A172 (cell line): ENCODE measurements at regions not wholly inside any gene's neighbourhood (a gene's known extent, or its start where the extent isn't known, plus 50 kb on each side); places are given as distances from the start of the nearest gene placed in this dataset.
A peak's percentile ranks its signal among the peaks of the same experiment; 100 is the strongest.

Experiments
- DNase-seq: peaks from one replicate; pipeline ENCODE4 v3.0.0-alpha.2; 2015; ENCODE audit warnings: low spot score

GRCh38 chr13:107332188-107332587, 764.3 kb upstream of the ARGLU1 start:
- DNase-seq = no peak

DNA sequence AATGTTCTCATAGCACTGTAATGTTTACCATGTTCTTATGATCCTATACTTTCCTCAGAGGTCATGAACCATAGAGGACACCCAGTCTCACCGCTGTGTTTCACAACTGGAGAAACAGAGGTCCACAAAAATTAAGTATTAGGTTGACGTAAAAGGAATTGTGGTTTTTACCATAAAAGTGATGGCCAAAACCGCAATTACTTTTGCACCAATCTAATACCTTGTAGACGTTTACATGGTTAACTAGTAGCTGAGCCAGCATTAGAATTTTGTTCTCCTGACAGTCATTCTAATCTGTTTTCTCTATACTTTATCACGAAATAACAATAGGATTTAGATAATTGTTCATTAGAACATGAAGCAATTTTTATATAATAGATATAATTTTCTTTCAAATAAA, 763.4 kb upstream of the ARGLU1 start:
- DNase-seq = no peak

DNA sequence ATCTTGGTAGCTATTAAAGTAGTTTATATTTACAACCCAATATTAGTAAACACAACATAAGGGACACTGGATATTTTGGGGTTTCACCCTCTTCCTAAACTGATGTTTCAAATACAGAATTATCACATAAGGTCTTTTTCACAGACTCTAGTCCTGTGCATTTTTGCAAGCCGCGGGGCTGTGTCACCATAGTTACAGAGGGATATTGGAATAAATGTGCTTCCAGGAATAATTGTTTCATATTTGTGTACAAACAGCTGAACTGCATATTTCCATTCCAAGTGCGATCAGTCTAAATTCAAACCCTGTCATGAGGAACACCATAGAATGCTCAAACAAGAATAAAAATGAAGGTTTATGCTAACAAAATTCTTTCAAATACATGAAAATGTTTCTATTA, 762.5 kb upstream of the ARGLU1 start:
- DNase-seq = no peak

GRCh38 chr13:107329991-107330390, 762.1 kb upstream of the ARGLU1 start:
- no peak for DNase-seq

DNA sequence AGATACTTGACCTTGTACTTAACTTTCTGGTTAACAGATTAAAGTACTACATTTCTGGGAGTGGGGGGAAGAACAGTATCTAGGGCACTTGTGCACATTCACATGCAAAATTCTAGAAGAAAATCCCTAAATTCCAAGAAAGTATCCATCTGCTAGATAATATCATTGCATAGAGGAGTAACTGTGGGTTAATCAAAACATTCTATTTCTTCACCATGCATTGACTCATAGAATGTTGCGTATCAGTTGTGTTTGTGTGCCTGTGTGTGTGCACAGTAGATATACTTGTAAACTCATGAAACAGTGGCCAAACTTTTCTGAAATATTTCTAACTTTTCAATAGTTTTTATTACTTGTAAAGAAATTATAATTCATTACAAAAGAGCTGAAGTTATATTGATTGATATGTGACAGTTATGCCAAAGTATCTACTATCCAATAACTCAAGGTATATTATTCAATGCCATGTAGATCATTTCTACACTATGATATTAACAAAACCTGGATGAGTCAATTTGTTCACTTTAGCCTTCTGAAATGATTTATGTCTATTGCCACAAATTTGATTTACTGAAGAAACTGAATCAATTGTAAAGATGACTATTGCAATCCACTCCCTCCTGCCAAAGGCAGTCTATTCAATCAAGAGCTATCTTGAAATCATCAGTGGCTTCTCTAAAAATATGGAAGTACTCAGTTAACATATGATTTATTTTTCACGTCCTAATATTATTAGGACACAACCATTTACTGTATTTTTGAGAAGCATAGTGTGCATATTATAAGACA, 756.7 kb upstream of the ARGLU1 start:
- no peak for DNase-seq

DNA sequence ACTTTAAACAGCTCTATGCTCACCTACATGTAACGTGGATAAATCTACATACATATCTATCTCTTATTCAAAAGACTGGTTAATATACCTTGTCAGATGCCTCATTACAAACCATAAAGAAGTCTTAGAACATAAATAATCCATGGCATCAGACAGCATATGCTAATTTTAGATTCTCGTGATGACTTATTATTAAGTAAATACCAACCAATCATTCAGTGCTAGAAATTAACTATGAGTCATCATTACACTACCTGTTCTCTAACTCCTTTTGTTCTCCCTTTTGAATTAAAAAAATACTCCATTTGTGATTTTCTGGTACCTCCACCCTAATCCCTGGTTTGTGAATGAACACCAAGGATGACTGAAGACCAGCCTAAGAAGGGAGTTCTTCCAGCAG, 754.3 kb upstream of the ARGLU1 start:
- no peak for DNase-seq

GRCh38 chr13:107305178-107305577, 737.2 kb upstream of the ARGLU1 start:
- no peak for DNase-seq

GRCh38 chr13:107301724-107302374, 733.9 kb upstream of the ARGLU1 start:
- DNase-seq = no peak

DNA sequence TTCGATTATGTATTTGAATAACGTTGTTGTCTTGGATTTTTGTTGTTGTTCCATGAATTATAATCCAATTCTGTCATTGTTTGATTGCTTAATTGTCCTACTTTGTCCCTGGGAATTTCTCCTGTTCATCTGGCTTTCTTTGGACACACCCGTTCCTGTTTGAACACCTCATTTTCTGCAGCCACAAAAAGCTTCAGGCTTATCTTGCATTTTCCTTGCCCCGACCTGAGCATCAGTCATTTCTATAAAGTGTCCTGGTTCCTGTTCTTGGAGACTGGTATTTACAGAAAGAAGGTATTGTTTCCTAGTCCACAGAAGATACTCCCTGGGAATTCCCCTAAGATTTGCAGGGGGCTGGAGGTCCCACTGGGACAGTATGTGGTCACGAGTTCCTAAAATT, 731.8 kb upstream of the ARGLU1 start:
- DNase-seq = no peak

DNA sequence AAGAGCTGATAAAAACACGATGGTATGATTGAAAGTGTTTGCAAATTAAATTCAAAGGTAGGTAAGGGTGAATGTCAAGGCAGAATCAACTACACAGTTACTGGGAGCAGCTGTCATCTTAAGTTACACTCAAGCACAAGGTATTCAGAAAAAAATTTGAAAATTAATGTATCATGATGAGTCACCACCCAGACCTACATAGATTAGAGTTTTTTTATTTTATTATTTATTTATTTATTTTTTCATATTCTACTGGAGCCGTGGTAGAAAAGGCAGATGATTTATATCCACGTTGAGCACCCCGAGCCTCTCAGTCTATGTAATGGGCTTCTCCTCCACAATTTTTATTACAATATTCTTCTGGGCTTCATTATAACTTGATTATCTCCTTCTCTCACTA, 728.9 kb upstream of the ARGLU1 start:
- no peak for DNase-seq

DNA sequence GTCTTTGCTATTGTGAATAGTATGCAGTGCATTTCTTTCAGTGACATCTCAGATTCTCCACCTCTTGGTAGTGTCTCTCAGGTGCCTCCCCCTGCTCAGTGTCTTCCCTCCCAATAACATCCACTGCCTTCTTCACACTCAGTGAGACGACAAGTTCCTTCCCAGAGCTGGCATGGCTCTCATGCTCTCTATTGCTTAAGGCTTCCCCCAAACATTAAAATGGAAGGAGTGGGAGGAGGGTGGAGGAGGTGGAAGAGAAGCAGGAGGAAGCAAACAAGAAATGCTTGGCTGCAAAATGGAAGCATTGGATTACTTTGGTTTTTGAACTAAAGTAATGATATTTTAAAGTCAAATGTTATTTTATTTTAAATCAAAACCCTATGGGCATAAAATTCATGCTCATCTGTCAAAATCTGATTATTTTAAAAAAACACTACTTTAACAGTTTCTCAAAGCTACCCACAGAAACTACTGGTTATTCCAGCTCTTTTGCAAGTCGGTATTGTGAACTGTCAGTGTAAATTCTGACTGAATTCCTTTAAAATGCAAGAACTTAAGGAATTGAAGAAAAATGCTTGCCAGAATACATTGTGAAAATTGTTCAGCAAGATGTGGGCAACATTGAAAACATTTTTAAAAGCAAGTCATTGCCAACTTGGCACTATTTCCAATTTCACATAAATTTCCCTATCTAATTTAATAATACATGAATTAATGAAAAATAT, 727.6 kb upstream of the ARGLU1 start:
- no peak for DNase-seq

DNA sequence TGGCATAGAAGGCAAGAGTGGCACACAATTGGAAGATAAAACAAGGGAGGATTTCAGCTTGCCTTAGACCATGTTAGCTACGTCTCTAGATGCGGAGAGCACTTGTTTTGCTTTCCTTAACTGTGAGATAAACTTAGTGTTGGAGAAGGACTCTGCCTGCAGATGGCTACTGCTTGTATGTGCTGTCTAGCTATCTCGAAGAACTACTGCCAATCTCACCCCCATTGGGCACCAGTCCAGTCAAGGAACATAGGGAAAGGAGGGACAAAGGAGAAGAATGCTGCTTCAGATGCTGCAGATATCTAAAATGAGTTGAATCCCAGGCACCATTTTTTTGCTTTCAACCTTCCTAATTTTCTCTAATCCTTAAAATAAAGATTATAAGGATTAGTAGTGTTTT, 726.0 kb upstream of the ARGLU1 start:
- no peak for DNase-seq

DNA sequence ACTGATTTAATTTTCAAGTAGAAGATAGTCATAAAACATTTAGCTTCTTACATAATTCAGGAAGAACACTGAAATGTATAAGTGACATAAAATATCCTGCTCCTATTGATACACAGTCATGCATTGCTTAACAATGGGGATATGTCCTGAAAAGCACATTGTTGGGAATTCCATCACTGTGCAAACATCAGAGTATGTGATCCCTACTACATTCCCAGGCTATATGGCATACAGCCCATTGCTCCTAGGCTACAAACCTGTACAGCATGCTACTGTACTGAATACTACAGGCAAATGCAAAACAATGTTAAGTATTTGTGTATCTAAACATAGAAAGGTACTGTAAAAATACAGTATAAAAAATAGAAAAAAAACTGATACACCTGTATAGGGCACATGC, 723.9 kb upstream of the ARGLU1 start:
- no peak for DNase-seq

- no peak for DNase-seq
Measured at GRCh38 chr13:107289540-107289939, 721.6 kb upstream of the ARGLU1 start.

GRCh38 chr13:107284173-107284572, 716.2 kb upstream of the ARGLU1 start:
- peak; percentile 10 for DNase-seq

DNA sequence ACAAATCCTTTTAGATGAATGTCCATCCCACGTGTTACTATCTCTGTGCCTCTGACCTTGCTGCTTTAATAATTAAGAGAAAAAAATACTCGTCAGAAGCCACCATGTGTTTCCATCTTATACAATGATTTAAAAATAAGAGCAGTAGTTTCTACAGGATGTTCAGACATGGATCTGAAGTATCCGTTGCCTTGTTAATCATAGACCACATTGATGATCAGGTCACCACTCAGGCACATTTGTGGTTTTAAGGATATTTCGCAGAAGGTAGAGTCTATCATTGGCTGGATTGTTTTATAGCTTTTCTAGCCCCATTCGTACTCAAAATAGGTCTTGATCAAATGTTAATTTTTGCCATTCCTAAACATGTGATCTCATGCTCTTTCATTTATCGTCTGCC, 710.0 kb upstream of the ARGLU1 start:
- DNase-seq = no peak

- DNase-seq = no peak
Measured at GRCh38 chr13:107276936-107277335, 709.0 kb upstream of the ARGLU1 start.

- no peak for DNase-seq
Measured at GRCh38 chr13:107275945-107276614, 708.1 kb upstream of the ARGLU1 start.

GRCh38 chr13:107275312-107275711, 707.4 kb upstream of the ARGLU1 start:
- no peak for DNase-seq

- DNase-seq = peak; percentile 39
Measured at GRCh38 chr13:107271227-107271626, 703.3 kb upstream of the ARGLU1 start.

DNA sequence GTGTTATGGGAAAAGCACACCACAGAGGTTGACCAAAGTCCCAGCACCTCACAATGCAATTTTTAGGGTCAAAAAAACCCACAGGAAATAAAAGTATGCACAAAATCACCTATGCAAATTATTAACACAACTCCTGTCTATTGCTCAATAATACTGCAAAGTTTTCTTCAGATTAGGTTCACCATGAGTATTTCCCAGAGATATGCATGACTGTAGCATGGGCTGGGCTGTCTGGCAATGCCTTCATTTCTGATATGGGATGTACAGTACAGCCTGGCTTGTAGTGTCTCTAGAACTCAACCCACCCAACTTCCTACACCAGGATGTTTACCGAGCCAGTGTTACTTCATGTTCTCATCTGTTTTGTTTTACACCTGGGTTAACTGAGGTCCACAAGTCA, 698.7 kb upstream of the ARGLU1 start:
- DNase-seq = no peak

DNA sequence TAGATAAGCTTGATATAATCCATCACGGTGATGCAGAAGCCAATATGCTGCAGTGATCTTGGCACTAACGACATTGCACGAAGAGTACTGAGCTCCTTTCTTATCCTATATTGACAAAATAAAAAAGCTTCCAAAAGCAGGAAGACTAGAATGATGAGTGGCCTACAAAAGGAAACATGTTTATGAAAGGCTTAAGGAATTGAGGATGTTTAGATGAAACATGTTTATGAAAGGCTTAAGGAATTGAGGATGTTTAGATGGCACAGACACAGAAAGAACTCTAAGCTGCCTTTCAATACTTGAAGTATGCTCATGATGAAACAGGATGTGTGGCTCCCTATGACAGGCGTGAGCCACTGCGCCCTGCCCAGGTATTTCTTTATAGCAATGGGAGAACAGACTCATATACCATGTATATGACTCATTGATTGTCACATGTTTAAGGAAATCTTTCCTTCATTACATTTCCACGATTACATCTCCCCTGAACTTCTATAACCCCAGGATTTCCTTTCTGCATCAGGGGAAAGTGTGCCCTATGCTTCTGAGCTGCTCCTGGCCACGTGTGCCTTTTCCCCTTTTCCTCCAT, 690.8 kb upstream of the ARGLU1 start:
- peak; percentile 6 for DNase-seq
